PFSK-1 (cell line): ENCODE measurements at regions not wholly inside any gene's neighbourhood (a gene's known extent, or its start where the extent isn't known, plus 50 kb on each side); places are given as distances from the start of the nearest gene placed in this dataset.

ENCODE experiments used
- FOXP2 ChIP-seq: optimal IDR thresholded peaks from 2 replicates; pipeline ENCODE3; 2011; ENCODE audit warnings: borderline replicate concordance, control low read depth, inconsistent platforms; ENCODE audit not compliant: insufficient read depth; ENCODE audit errors: extremely low read length, extremely low read depth
- POLR2AphosphoS5 ChIP-seq: IDR thresholded peaks from 2 replicates; pipeline ENCODE4 v1.6.1; 2012; ENCODE audit warnings: low read depth, mild to moderate bottlenecking, control low read depth, low read length, moderate library complexity
- SIN3A ChIP-seq: IDR thresholded peaks from 2 replicates; pipeline ENCODE4 v1.6.1; 2012; ENCODE audit warnings: mild to moderate bottlenecking, low read length, moderate library complexity, borderline replicate concordance; ENCODE audit not compliant: insufficient read depth
- TAF1 ChIP-seq: IDR thresholded peaks from 2 replicates; pipeline ENCODE4 v1.6.1; 2012; ENCODE audit warnings: low read length, control low read depth, borderline replicate concordance; ENCODE audit not compliant: insufficient read depth
- TF ChIP-seq, protein P1 (sequence below), 2 experiments: IDR thresholded peaks; 2 replicates each; pipeline versions ENCODE4 v1.6.1 to v1.8.0; 2011 to 2012; ENCODE audit warnings: low read depth in 2 of 2, low read length in 2 of 2, control low read depth in 1 of 2, inconsistent platforms in 1 of 2, mild to moderate bottlenecking in 1 of 2, moderate library complexity in 1 of 2; ENCODE audit not compliant: insufficient read depth in 1 of 2

DNA sequence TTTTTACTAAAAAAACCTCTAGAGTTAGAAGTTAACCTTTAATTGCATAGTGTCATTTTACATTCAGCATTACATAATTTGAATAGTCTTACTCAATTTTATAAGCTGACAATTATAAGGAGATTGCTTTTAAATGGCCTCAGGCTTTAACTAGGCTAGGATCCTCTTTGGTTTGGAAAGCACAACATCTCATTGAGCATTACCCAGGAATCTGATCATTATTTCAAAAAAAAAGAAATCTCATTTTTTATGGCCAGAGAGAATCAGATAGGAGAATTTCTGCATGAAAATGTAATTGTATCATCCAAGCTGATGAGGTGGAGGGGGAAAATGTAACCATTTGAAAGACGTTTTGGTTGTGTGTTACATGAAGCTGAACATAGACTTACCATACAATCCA, 324.9 kb upstream of the POT1 start:
- no peak for TF ChIP-seq FOXP2
- TF ChIP-seq SIN3A, result no peak
- TF ChIP-seq, protein P1, sequence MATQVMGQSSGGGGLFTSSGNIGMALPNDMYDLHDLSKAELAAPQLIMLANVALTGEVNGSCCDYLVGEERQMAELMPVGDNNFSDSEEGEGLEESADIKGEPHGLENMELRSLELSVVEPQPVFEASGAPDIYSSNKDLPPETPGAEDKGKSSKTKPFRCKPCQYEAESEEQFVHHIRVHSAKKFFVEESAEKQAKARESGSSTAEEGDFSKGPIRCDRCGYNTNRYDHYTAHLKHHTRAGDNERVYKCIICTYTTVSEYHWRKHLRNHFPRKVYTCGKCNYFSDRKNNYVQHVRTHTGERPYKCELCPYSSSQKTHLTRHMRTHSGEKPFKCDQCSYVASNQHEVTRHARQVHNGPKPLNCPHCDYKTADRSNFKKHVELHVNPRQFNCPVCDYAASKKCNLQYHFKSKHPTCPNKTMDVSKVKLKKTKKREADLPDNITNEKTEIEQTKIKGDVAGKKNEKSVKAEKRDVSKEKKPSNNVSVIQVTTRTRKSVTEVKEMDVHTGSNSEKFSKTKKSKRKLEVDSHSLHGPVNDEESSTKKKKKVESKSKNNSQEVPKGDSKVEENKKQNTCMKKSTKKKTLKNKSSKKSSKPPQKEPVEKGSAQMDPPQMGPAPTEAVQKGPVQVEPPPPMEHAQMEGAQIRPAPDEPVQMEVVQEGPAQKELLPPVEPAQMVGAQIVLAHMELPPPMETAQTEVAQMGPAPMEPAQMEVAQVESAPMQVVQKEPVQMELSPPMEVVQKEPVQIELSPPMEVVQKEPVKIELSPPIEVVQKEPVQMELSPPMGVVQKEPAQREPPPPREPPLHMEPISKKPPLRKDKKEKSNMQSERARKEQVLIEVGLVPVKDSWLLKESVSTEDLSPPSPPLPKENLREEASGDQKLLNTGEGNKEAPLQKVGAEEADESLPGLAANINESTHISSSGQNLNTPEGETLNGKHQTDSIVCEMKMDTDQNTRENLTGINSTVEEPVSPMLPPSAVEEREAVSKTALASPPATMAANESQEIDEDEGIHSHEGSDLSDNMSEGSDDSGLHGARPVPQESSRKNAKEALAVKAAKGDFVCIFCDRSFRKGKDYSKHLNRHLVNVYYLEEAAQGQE (IDR thresholded peaks at IDR 0.05; ENCODE audit: insufficient read depth in 1 of 2, low read depth in 2 of 2, low read length in 2 of 2), result no peak
- TF ChIP-seq POLR2AphosphoS5, result no peak
- no peak for TF ChIP-seq TAF1

DNA sequence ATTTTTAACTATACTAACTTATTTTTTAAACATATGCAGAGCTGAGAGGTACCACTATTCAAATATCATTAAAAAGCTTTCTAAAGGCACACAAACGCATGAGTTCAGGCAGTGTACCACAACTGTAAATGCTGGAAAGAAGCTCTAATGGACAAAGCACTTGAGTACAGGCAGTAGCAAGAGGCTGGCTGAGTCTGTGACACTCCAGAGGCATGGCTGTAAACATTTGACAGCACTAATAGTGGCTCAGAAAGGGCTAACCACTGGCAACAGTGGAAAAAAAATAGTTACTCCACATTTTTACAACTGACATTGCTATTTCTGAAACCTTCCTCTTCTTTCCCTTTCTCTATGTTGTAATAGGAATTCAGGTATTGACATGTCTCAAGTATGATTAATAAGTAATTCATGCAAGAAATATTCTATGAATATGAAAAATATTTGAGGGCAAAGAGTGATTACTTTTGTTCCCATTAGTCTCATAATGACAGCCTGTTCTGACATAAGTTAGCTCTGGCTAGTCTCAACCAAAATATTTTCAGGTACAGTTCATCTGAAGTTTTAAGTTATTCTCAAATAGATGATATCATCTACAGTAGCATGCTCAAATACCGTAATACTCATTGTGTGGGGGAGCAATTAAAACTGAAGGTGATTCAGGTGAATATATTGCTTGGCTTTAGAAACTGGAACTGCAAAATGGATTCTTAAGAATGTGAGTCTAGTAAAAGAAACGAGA, 324.0 kb upstream of the POT1 start:
- no peak for TF ChIP-seq FOXP2
- no peak for TF ChIP-seq TAF1
- TF ChIP-seq, protein P1 (IDR thresholded peaks at IDR 0.05; ENCODE audit: insufficient read depth in 1 of 2, low read depth in 2 of 2, low read length in 2 of 2), result no peak
- TF ChIP-seq POLR2AphosphoS5, result no peak

DNA sequence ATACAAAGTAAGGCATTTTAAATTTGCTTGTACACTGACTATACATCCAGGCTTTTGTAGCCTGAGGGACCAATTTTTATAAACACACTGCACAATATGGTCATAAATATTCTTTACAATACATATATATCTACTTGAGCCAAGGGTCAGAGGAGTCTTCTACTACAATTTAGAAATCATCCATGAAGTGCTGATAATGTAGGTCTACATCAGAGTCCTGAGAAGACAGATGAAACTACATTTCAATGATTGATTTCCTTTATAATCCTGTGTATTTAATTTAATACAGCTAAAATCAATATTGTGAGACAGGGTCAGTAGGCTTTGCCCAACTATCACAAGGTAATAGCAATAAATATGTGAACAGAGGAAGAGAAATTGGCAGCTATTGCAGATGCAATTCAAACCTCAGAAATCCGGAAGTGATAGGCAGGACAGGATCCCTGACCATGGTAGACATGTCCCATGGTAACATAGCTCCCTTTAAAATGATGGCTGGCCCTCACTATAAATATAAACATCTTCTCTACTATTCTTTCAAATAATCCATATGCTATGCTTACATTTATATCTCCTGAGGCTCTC, 318.0 kb upstream of the POT1 start:
- TF ChIP-seq POLR2AphosphoS5, result no peak
- no peak for TF ChIP-seq SIN3A
- TF ChIP-seq, protein P1 (IDR thresholded peaks at IDR 0.05; ENCODE audit: insufficient read depth in 1 of 2, low read depth in 2 of 2, low read length in 2 of 2), result no peak
- no peak for TF ChIP-seq TAF1
- no peak for TF ChIP-seq FOXP2

DNA sequence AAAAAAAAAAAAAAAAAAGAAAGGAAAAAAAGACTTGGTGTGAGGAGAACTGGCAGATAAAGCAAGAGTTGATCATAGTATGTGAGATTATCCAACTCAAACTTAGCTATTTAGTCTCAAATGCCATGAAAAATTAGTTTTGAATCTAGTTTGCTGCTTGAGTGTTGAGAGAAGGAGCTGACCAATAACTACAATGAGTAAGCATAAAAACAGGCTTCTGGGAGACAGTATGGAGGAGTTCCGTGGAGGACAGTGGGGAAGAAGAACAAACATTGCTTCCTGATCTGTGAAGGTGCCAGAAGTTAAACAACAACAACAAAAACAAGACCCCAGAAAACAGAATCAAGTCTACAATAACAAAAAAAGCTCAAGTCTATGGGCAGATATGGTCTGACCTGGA, 317.1 kb upstream of the POT1 start:
- no peak for TF ChIP-seq POLR2AphosphoS5
- no peak for TF ChIP-seq SIN3A
- TF ChIP-seq, protein P1 (IDR thresholded peaks at IDR 0.05; ENCODE audit: insufficient read depth in 1 of 2, low read depth in 2 of 2, low read length in 2 of 2), result no peak
- TF ChIP-seq FOXP2, result no peak
- no peak for TF ChIP-seq TAF1
